ENCODE measurements at regions not wholly inside any gene's neighbourhood (a gene's known extent, or its start where the extent isn't known, plus 50 kb on each side); places are given as distances from the start of the nearest gene placed in this dataset.
A peak's percentile ranks its signal among the peaks of the same experiment; 100 is the strongest.

GRCh38 chr21:24045775-24046215 is 1561.5 kb downstream of the MRPL39 start:
- peak; percentile 24 for DNase-seq

DNA sequence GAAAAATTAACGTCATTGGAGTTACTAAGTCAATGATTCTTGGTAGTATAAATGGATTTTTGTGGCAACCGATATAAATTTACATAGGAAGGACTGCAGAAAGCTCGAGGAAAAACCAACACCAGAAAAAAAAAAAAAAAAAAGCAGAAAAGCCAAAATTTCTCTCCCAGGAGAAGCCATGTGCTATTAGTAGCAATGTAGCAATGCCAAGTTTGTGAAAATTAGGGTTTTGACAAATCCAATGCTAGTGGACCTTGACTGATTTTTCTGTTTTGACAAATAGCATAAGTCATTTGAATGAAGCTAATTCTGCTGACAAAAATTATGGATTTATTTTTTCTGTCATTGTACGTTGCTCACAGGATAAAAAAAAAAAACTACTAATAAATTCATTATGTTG is 1561.9 kb downstream of the MRPL39 start:
- DNase-seq: no peak

DNA sequence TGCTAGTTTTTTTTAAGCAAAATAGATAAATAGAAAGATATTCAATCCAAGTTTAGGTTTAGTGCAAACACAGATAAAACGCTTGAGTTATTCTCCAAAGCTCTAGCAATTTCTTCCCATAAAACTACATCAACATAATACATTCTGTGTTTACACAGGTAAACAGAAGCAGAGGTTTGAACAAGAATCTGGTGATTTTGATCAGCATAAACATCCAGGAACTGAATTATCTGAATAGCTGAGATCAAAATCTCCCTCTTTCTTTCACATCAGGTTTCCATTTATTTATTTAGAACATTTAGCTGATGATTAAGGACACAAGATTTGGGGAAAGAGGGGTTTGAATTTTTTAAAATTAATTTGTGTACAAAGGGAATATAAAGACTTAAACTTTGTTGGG is 1564.6 kb downstream of the MRPL39 start:
- DNase-seq: no peak

DNA sequence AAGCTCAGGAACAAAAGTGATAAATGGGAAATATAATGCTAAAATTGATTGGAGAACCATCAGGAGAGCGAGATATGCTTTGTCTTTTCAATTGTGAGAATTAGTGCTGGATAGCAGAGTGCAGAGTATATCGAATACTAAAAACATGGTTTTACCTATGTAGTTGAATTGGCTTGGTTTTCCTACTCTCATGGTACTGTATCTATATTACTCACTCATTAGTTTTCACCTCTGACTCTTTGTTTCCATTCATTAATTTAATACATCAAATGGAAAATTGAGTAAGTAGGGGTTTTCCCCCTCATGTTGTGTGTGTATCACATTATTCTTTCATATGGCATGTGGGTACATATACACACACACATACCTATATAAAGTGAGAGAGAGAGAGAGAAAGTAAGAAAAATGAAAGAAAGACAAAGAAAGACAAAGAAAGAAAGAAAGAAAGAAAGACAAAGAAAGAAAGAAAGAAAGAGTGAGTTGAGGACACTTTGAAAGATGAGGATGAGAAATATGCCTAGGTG is 1574.5 kb downstream of the MRPL39 start:
- no peak for DNase-seq

GRCh38 chr21:24027396-24027795 is 1579.9 kb downstream of the MRPL39 start:
- no peak for DNase-seq

- DNase-seq: no peak
Measured at GRCh38 chr21:24025101-24025500, 1582.2 kb downstream of the MRPL39 start.

GRCh38 chr21:24023936-24024335 is 1583.3 kb downstream of the MRPL39 start:
- DNase-seq: peak; percentile 8

DNA sequence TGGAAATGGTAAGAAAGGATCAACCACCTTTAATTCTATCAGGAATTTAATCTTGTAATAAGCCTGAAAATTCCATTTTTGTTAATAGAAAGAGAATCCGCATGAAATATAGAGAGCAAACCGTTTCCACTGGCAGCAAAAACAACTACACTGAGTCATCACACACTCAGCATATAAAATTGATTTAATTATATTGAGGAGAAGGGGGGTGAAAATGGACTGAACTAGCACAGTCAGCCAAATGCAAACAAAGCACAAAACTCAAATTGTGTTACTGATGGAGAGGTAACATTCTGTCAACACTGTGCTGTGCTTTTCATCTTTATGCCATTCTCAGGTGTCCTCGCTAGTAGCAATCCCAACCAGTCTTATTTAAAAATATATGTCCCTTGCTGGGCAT is 1583.9 kb downstream of the MRPL39 start:
- DNase-seq: no peak

DNA sequence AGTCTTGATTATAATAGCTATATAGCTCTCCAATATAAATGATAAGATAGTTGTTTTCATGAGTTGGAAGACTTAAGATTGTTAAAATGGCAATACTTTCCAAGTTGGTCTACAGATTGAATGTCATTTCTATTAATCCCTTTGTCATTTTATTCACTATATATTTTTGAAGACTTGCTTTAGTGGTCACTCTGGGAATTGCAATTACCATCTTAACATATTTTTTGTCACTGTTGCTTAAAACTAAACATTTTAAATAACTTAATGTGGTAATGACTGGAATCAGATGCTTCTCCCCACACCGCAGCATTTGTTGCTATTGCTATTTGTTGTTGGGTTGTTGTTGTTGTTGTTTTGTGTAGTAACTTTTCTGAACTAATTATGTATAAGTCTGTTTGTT is 1592.9 kb downstream of the MRPL39 start:
- no peak for DNase-seq

GRCh38 chr21:24011087-24011486 is 1596.2 kb downstream of the MRPL39 start:
- DNase-seq: no peak

GRCh38 chr21:24007592-24007991 is 1599.7 kb downstream of the MRPL39 start:
- DNase-seq: no peak

- DNase-seq: no peak
Measured at GRCh38 chr21:23986987-23987386, 1620.3 kb downstream of the MRPL39 start.

- no peak for DNase-seq
Measured at GRCh38 chr21:23986214-23986613, 1621.1 kb downstream of the MRPL39 start.

- DNase-seq: no peak
Measured at GRCh38 chr21:23982546-23982945, 1624.7 kb downstream of the MRPL39 start.

GRCh38 chr21:23977971-23978370 is 1629.3 kb downstream of the MRPL39 start:
- no peak for DNase-seq

DNA sequence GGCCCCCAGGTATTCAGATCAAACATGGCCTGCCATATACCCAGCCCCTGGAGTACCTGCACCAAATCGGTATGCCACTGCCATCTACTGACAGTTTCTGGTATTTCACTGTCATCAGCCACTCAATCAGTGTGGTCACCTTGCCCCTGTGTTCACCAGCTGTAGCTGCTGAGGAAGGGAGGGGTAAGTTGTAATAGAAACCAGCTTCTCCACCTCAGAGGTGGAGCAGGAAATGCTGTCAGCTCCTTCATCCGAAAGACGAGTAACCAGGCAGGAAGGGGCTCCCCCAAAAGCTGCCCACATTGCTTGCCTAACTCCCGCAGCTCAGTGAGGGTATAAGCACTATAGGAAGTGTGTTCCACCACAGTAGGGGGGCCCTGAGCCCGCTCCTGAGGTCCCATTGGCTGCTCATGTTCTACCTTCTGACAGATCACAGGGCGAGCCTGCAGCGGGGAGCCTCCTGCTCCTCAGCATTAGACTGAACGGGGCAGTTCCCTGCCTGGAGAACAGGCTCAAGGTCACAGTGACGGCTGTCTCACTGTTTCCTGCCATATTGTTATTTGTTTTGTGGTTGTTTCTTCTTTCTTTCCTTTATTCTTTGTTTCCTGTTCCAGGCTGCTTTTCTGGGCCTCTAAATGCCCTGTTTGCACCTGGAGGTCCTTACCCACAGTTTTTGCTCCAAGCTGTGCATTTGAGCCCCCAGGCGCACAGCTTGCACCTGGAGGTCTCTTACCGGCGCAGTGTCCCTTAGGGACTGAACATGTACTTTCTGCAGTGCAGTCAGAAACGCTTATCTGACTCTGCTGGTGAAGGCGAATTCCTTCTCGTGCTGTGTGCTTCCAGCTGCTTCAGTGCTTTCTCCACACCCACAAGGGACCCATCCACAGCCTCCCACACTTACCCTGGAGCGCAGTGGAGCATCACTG is 1638.3 kb downstream of the MRPL39 start:
- peak; percentile 71 for DNase-seq

DNA sequence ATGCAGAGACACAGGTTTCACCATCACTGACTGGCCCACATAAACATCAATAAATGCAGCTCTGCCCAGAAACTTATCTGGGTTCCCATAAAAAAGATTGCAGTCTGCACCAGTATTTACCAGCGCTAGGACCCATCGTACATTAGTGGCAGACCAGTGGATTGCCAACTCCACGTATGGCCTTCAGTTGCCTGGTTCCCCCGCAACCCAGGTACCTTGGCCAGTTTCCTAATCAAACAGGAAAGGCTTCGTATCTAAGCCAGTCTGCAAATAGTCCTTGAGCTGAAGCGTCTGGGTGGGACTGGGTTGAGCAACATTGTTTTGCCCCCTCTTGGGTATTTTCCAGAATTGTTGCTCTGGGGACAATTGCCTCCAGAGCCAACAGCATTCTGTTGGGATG is 1639.3 kb downstream of the MRPL39 start:
- no peak for DNase-seq

DNA sequence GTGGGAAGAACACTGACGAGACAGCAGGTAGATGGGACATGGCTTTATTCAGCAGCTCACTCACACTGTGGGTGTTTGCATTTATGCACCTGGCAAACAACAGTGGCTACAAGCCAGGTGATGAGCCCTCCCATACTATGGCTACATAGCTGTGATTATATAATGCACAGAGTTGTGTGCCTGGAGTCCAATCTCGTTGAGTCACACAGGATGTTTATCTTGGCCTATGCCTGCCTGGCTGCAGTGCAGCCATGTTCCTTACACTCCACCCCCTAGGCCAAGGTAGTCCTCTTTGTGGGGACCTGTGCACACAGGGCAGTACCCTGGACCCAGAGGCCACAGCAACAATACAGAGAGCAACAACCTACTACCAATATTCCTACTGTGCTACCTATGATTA is 1643.8 kb downstream of the MRPL39 start:
- peak; percentile 3 for DNase-seq

DNA sequence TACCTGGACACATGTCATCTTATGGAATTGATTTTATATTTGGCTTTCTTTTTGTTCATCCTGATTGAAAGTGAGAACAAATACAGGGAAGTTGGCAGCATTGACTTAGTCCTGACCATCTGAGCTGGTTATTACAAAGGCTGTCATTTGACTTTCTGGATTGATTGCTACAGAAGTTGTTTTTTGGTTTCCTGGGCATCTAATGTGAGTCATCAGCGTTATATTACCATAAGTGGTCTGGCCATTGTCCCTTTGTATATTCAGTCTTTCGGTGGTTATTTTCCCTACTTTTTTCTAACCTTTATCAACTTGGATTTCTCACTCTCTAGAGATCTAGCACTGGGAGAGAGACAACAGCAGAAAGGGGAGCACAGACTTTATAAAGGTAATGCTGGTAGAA is 1646.5 kb downstream of the MRPL39 start:
- DNase-seq: no peak

GRCh38 chr21:23955135-23955843 is 1652.0 kb downstream of the MRPL39 start:
- no peak for DNase-seq

DNA sequence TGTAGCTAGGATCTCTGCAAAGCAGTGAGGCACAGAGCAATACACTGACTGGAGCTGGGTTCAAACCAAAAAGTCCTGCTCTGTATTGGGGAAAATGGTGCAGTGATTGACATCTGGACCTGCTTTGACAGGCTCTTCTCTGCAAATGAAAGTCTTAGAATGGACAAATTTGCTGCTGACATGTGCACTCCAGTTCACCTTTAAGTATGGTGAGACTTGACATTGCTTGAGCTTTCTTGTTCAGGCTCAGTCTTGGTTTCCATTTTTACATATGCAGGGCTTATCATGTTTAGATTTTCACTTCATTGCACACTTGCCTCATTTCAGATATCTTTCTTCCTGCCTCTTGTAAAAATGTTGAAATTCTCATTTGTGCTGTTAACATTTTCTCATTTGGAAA is 1655.0 kb downstream of the MRPL39 start:
- DNase-seq: no peak

GRCh38 chr21:23951251-23951650 is 1656.0 kb downstream of the MRPL39 start:
- DNase-seq: no peak

DNA sequence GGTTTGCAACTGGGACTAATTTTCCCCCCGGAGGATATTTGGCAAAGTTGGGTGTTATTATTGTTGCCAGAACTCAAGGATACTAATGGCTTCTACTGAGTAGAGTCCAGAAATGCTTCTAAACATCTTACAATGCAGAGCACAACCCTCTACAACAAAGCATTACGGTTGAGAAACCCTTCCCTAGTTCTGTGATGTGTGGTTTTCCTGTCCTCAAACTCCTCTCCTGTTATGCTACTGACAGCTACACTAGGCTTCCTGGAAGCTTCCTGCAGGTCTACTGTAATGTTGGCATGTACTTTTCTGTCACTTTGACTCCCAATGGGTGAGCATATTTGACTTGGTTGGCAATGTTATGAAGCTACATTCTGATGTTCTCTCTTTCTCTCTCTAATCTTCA is 1656.9 kb downstream of the MRPL39 start:
- DNase-seq: no peak

GRCh38 chr21:23949493-23949892 is 1657.8 kb downstream of the MRPL39 start:
- DNase-seq: no peak

Measured in eye (tissue), 1 donor.